ENCODE measurements at regions not wholly inside any gene's neighbourhood (a gene's known extent, or its start where the extent isn't known, plus 50 kb on each side); places are given as distances from the start of the nearest gene placed in this dataset.

GRCh38 chr5:87190687-87191086, 77.0 kb upstream of the RASA1 start:
- ChIA-PET CTCF (no interaction called here), POLR2A (no interaction called here)
- Histone ChIP-seq H3K4me2 (replicated peaks; ENCODE audit: low read depth, low read length, poor library complexity, severe bottlenecking) (peak overlapping the region; percentile 28), H3K27me3 (replicated peaks in 1 of 4; ENCODE audit: control extremely low read depth in 1 of 4, control insufficient read depth in 3 of 4, insufficient read depth in 4 of 4, low read length in 3 of 4) (no peaks in the 10 kb centered on the region), H3K27ac (ENCODE audit: low read length in 2 of 2) (peak overlapping the region in 1 of 2 donors; percentile 40), H3K36me3 (replicated peaks in 1 of 2; ENCODE audit: control extremely low read depth in 1 of 2, control insufficient read depth in 1 of 2, extremely low read depth in 1 of 2, insufficient read depth in 2 of 2, low read length in 1 of 2) (no peaks in the 10 kb centered on the region), H3K9me3 (ENCODE audit: control extremely low read depth in 1 of 3, control insufficient read depth in 2 of 3, insufficient read depth in 1 of 3, low read length in 2 of 3) (no peaks in the 10 kb centered on the region), H2AFZ (ENCODE audit: insufficient read depth, low read depth, low read length, poor library complexity, severe bottlenecking) (peak overlapping the region; percentile 19), H3K9ac (ENCODE audit: low read length) (no peak overlapping the region), H3K4me3 (ENCODE audit: control extremely low read depth in 1 of 5, extremely low read depth in 1 of 5, insufficient read depth in 1 of 5, low read depth in 2 of 5, low read length in 4 of 5) (no peak overlapping the region), H3K79me2 (ENCODE audit: control insufficient read depth, insufficient read depth, low read length) (no peaks in the 10 kb centered on the region), H3K4me1 (ENCODE audit: control insufficient read depth in 2 of 2, insufficient read depth in 2 of 2, low read length in 2 of 2) (peaks cover 16 to 18% of the 10 kb centered on the region in 2 donors), H4K20me1 (ENCODE audit: control insufficient read depth, insufficient read depth, low read length, poor library complexity, severe bottlenecking) (no peaks in the 10 kb centered on the region)
- ATAC-seq (ENCODE audit: low read depth) = no peak
- peak; percentile 5 for DNase-seq
- peaks cover 20% of the 10 kb centered on the region for H3K4me1 Mint-ChIP-seq
- TF ChIP-seq CTCF (IDR thresholded peaks at IDR 0.05) (no peak), EZH2 (IDR thresholded peaks at IDR 0.05; ENCODE audit: borderline replicate concordance, insufficient read depth, low read depth, low read length, poor library complexity, severe bottlenecking) (no peak)
- intact Hi-C loops (cut with micrococcal nuclease) = no loop called here
- no peaks in the 10 kb centered on the region for H3K9me3 Mint-ChIP-seq (ENCODE audit: insufficient read depth)
- no peak overlapping the region for H3K27ac Mint-ChIP-seq
- no peaks in the 10 kb centered on the region for H3K27me3 Mint-ChIP-seq
- H3K4me3 Mint-ChIP-seq = no peak overlapping the region

- Histone ChIP-seq H3K79me2 (ENCODE audit: control insufficient read depth, insufficient read depth, low read length) (no peaks in the 10 kb centered on the region), H3K27me3 (replicated peaks in 1 of 4; ENCODE audit: control extremely low read depth in 1 of 4, control insufficient read depth in 3 of 4, insufficient read depth in 4 of 4, low read length in 3 of 4) (no peaks in the 10 kb centered on the region), H3K4me2 (replicated peaks; ENCODE audit: low read depth, low read length, poor library complexity, severe bottlenecking) (no peak overlapping the region), H4K20me1 (ENCODE audit: control insufficient read depth, insufficient read depth, low read length, poor library complexity, severe bottlenecking) (no peaks in the 10 kb centered on the region), H3K9ac (ENCODE audit: low read length) (no peak overlapping the region), H3K36me3 (replicated peaks in 1 of 2; ENCODE audit: control extremely low read depth in 1 of 2, control insufficient read depth in 1 of 2, extremely low read depth in 1 of 2, insufficient read depth in 2 of 2, low read length in 1 of 2) (no peaks in the 10 kb centered on the region), H2AFZ (ENCODE audit: insufficient read depth, low read depth, low read length, poor library complexity, severe bottlenecking) (peak overlapping the region; percentile 19), H3K9me3 (ENCODE audit: control extremely low read depth in 1 of 3, control insufficient read depth in 2 of 3, insufficient read depth in 1 of 3, low read length in 2 of 3) (no peaks in the 10 kb centered on the region), H3K4me3 (ENCODE audit: control extremely low read depth in 1 of 5, extremely low read depth in 1 of 5, insufficient read depth in 1 of 5, low read depth in 2 of 5, low read length in 4 of 5) (no peak overlapping the region), H3K4me1 (ENCODE audit: control insufficient read depth in 2 of 2, insufficient read depth in 2 of 2, low read length in 2 of 2) (peaks cover 20 to 22% of the 10 kb centered on the region in 2 donors), H3K27ac (ENCODE audit: low read length in 2 of 2) (no peak overlapping the region)
- H3K9me3 Mint-ChIP-seq (ENCODE audit: insufficient read depth) = no peaks in the 10 kb centered on the region
- ChIA-PET CTCF (no interaction called here), POLR2A (no interaction called here)
- intact Hi-C loops (cut with micrococcal nuclease) = no loop called here
- H3K4me1 Mint-ChIP-seq = peaks cover 21% of the 10 kb centered on the region
- TF ChIP-seq EZH2 (IDR thresholded peaks at IDR 0.05; ENCODE audit: borderline replicate concordance, insufficient read depth, low read depth, low read length, poor library complexity, severe bottlenecking) (no peak), CTCF (IDR thresholded peaks at IDR 0.05) (no peak)
- no peak overlapping the region for H3K4me3 Mint-ChIP-seq
- ATAC-seq (ENCODE audit: low read depth) (no peak), DNase-seq (no peak)
- H3K27me3 Mint-ChIP-seq = no peaks in the 10 kb centered on the region
- no peak overlapping the region for H3K27ac Mint-ChIP-seq
These were observed 76.0 kb upstream of the RASA1 start for GRCh38 chr5:87191645-87192044.

Data from B cell (primary cell).